ENCODE measurements at regions not wholly inside any gene's neighbourhood (a gene's known extent, or its start where the extent isn't known, plus 50 kb on each side); places are given as distances from the start of the nearest gene placed in this dataset.

DNA sequence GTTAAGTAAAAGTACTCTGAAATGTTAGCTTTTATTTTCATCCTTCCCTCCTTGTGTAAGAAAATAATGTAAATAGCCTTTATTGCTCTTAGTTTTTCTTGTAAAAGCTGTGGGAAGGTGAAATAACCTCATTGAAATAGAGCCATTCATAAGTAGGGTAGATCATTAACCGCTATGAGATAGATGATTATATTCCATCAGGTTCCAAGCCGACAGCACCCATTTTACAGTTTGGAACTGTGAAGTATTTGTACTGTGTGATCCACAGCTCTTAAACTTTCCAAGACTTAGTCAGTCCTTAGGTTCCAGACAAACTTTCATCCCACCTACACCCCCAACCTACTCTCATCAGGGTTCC is 216.5 kb downstream of the TSHZ3 start:
- peak; percentile 88 for FAIRE-seq

DNA sequence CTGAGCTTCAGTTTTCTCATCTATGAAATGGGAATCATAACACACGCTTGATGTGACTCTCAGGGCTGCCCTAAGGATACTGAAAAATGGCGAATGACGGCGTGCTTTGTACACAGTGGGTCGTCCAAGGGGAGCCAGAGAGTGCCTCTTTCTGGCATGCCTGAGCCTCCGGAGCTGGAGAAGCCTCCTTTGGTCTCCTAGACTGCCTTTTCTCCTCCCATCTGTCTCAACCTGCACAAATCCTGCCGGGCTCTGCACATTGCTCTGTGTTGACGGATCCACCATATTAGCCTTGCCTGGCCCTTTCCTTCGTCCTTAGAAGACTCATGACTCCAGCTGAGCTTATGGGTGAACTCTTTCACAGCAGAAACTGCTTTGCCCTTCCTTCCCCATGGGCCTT is 220.9 kb downstream of the TSHZ3 start:
- Histone ChIP-seq H3K4me1 (peaks cover 29% of the 10 kb centered on the region), H3K27ac (peak overlapping the region; percentile 80 to 87), H3K9me3 (peaks cover 10% of the 10 kb centered on the region; the same call in 1 of the 3 replicates), H3K4me2 (peak overlapping the region; percentile 70; the same call in 2 of the 3 replicates), H3K4me3 (no peak overlapping the region)
- WGBS (ENCODE audit: missing lambda C conversion rate) = 62% methylated on average over 9 of the region's 9 CpGs
- CTCF ChIA-PET = interaction anchor here (1.0 to 1.2 kb wide), 2 partner anchors 12 to 116 kb away, joined by 3 read pairs; no protein-coding TSS in a partner anchor
- ATAC-seq (no peak), FAIRE-seq (no peak), DNase-seq (ENCODE audit: low read depth in 1 of 2, low spot score in 1 of 2) (no peak)
- POLR2A ChIA-PET = interaction anchor here (1.5 kb wide), 1 partner anchor 86 kb away, joined by 4 read pairs; no protein-coding TSS in a partner anchor
- TF ChIP-seq NR3C1 (IDR thresholded peaks at IDR 0.05) (no peak), SREBF2 (IDR thresholded peaks at IDR 0.05) (no peak), MYC (IDR thresholded peaks at IDR 0.05; ENCODE audit: borderline replicate concordance, low read length) (no peak), HEYL (CRISPR knock-in tag; IDR thresholded peaks at IDR 0.05) (no peak), RARB (CRISPR knock-in tag; IDR thresholded peaks at IDR 0.05) (no peak), POLR2A (IDR thresholded peaks at IDR 0.05; ENCODE audit: low read length) (no peak), RNF2 (IDR thresholded peaks at IDR 0.05; ENCODE audit: borderline replicate concordance, low read depth) (no peak), FOSB (CRISPR knock-in tag; IDR thresholded peaks at IDR 0.05) (no peak), CBX2 (IDR thresholded peaks at IDR 0.05; ENCODE audit: borderline replicate concordance, low read depth) (no peak), EP300 (IDR thresholded peaks at IDR 0.05) (no peak), BHLHE40 (IDR thresholded peaks at IDR 0.05; ENCODE audit: low read depth, low read length) (no peak), ATOH8 (CRISPR knock-in tag; IDR thresholded peaks at IDR 0.05; ENCODE audit: low read depth) (no peak), TP53 (CRISPR knock-in tag; IDR thresholded peaks at IDR 0.05) (no peak), ZSCAN20 (CRISPR knock-in tag; IDR thresholded peaks at IDR 0.05) (no peak), KDM1A (IDR thresholded peaks at IDR 0.05; ENCODE audit: low read depth) (no peak), CEBPB (IDR thresholded peaks at IDR 0.05) (no peak), CHD4 (IDR thresholded peaks at IDR 0.05; ENCODE audit: borderline replicate concordance) (no peak), BCL3 (IDR thresholded peaks at IDR 0.05) (no peak), RAD21 (conservative IDR thresholded peaks at IDR 0.05 in 1 of 2, IDR thresholded peaks at IDR 0.05 in 1 of 2) (no peak), HOXA7 (CRISPR knock-in tag; IDR thresholded peaks at IDR 0.05) (no peak)

More for the DNA sequence above, 216.5 kb downstream of the TSHZ3 start:
- no peak for TF ChIP-seq KDM5A (IDR thresholded peaks at IDR 0.05)
- no peak for TF ChIP-seq CHD2 (IDR thresholded peaks at IDR 0.05; ENCODE audit: low read length, partially characterized antibody)
- TF ChIP-seq ATOH8 (CRISPR knock-in tag; IDR thresholded peaks at IDR 0.05; ENCODE audit: low read depth) = no peak
- TF ChIP-seq, protein P1, sequence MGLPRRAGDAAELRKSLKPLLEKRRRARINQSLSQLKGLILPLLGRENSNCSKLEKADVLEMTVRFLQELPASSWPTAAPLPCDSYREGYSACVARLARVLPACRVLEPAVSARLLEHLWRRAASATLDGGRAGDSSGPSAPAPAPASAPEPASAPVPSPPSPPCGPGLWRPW (IDR thresholded peaks at IDR 0.05) = no peak
- no peak for TF ChIP-seq TP53 (CRISPR knock-in tag; IDR thresholded peaks at IDR 0.05)
- no peak for TF ChIP-seq NPAS2 (CRISPR knock-in tag; IDR thresholded peaks at IDR 0.05; ENCODE audit: borderline replicate concordance)
- TF ChIP-seq TFCP2L1 (CRISPR knock-in tag; IDR thresholded peaks at IDR 0.05) = no peak
- no peak for TF ChIP-seq USF2 (IDR thresholded peaks at IDR 0.05)
- TF ChIP-seq RCOR1 (IDR thresholded peaks at IDR 0.05; ENCODE audit: low read depth, low read length) = no peak
- TF ChIP-seq ZNF302 (CRISPR knock-in tag; IDR thresholded peaks at IDR 0.05) = no peak
- TF ChIP-seq BHLHE40 (IDR thresholded peaks at IDR 0.05; ENCODE audit: low read depth, low read length) = no peak
- TF ChIP-seq KDM1A (IDR thresholded peaks at IDR 0.05; ENCODE audit: low read depth) = no peak
- no peak for TF ChIP-seq EP300 (IDR thresholded peaks at IDR 0.05)
- TF ChIP-seq MAZ (IDR thresholded peaks at IDR 0.05; ENCODE audit: borderline replicate concordance, low read depth, low read length) = no peak
- TF ChIP-seq HEYL (CRISPR knock-in tag; IDR thresholded peaks at IDR 0.05) = no peak
- Histone ChIP-seq H3K4me3 (no peak overlapping the region), H3K4me2 (peak overlapping the region; percentile 28; the same call in 2 of the 3 replicates), H3K4me1 (peaks cover 13% of the 10 kb centered on the region), H3K27ac (no peak overlapping the region), H3K9me3 (peaks cover 19% of the 10 kb centered on the region; the same call in 2 of the 3 replicates)
- no peak for DNase-seq (ENCODE audit: low read depth in 1 of 2, low spot score in 1 of 2)
- CTCF ChIA-PET = interaction anchor here (0.7 to 1.4 kb wide), 3 partner anchors 11 to 825 kb away, joined by 3 to 4 read pairs (median 4); no protein-coding TSS in a partner anchor
- POLR2A ChIA-PET = no interaction called here
- 29% methylated on average over 2 of the region's 2 CpGs for WGBS (ENCODE audit: missing lambda C conversion rate)
- no peak for ATAC-seq
